GM18951 (cell line): ENCODE measurements at regions not wholly inside any gene's neighbourhood (a gene's known extent, or its start where the extent isn't known, plus 50 kb on each side); places are given as distances from the start of the nearest gene placed in this dataset.

Source experiments
- POLR2A ChIP-seq: IDR thresholded peaks from 4 replicates; pipeline ENCODE4 v1.6.1; 2011; ENCODE audit warnings: mild to moderate bottlenecking; ENCODE audit not compliant: insufficient read length, insufficient read depth; ENCODE audit errors: extremely low read depth
- in situ Hi-C: fragments of 300-500 bp; cut with MboI; formaldehyde crosslinking; loops from one replicate; pipeline ENCODE4 v1.12.0; 2022; ENCODE audit warnings: low sequenced_read_pairs, mixed read lengths, inconsistent platforms; ENCODE audit not compliant: unreplicated experiment

GRCh38 chr12:19005257-19005801 lies 124.2 kb upstream of the PLEKHA5 start:
- TF ChIP-seq POLR2A: no peak

GRCh38 chr12:19006626-19007137 lies 122.9 kb upstream of the PLEKHA5 start:
- no peak for TF ChIP-seq POLR2A
- in situ Hi-C loops: no loop called here

More at GRCh38 chr12:19005257-19005801, 124.2 kb upstream of the PLEKHA5 start:
- in situ Hi-C loops: no loop called here

GRCh38 chr12:19008102-19008501 lies 121.4 kb upstream of the PLEKHA5 start:
- TF ChIP-seq POLR2A: no peak
- in situ Hi-C loops: no loop called here

- in situ Hi-C loops: no loop called here
- no peak for TF ChIP-seq POLR2A
Observed at GRCh38 chr12:19010087-19010486, 119.4 kb upstream of the PLEKHA5 start.

GRCh38 chr12:19010726-19011125 lies 118.8 kb upstream of the PLEKHA5 start:
- no peak for TF ChIP-seq POLR2A

GRCh38 chr12:19012965-19013364 lies 116.6 kb upstream of the PLEKHA5 start:
- in situ Hi-C loops: no loop called here
- no peak for TF ChIP-seq POLR2A

More at GRCh38 chr12:19010726-19011125, 118.8 kb upstream of the PLEKHA5 start:
- in situ Hi-C loops: no loop called here

- in situ Hi-C loops: no loop called here
Observed at GRCh38 chr12:19014240-19014639, 115.3 kb upstream of the PLEKHA5 start.

GRCh38 chr12:19015285-19015684 lies 114.2 kb upstream of the PLEKHA5 start:
- no peak for TF ChIP-seq POLR2A
- in situ Hi-C loops: no loop called here

More at GRCh38 chr12:19014240-19014639, 115.3 kb upstream of the PLEKHA5 start:
- no peak for TF ChIP-seq POLR2A

- TF ChIP-seq POLR2A: no peak
- in situ Hi-C loops: no loop called here
Observed at GRCh38 chr12:19018302-19018970, 111.1 kb upstream of the PLEKHA5 start.

GRCh38 chr12:19021240-19021639 lies 108.3 kb upstream of the PLEKHA5 start:
- in situ Hi-C loops: no loop called here
- TF ChIP-seq POLR2A: no peak

- in situ Hi-C loops: no loop called here
- no peak for TF ChIP-seq POLR2A
Observed at GRCh38 chr12:19021646-19022045, 107.9 kb upstream of the PLEKHA5 start.

- in situ Hi-C loops: no loop called here
- no peak for TF ChIP-seq POLR2A
Observed at GRCh38 chr12:19025582-19025981, 104.0 kb upstream of the PLEKHA5 start.

- no peak for TF ChIP-seq POLR2A
- in situ Hi-C loops: no loop called here
Observed at GRCh38 chr12:19026034-19026433, 103.5 kb upstream of the PLEKHA5 start.
